H1 (cell line): ENCODE measurements at regions not wholly inside any gene's neighbourhood (a gene's known extent, or its start where the extent isn't known, plus 50 kb on each side); places are given as distances from the start of the nearest gene placed in this dataset.

Experiments used
- JUND ChIP-seq: IDR thresholded peaks from 2 replicates; pipeline ENCODE4 v1.6.1; 2011; ENCODE audit warnings: mild to moderate bottlenecking, improper control_type of control experiment, low read length
- TF ChIP-seq, protein P1 (sequence below): IDR thresholded peaks from 2 replicates; pipeline ENCODE4 v1.6.1; 2011; ENCODE audit warnings: low read depth, mild to moderate bottlenecking, low read length; ENCODE audit not compliant: insufficient read depth
- TF ChIP-seq, protein P2 (sequence below): IDR thresholded peaks from 2 replicates; pipeline ENCODE4 v1.6.1; 2012; ENCODE audit warnings: inconsistent platforms

DNA sequence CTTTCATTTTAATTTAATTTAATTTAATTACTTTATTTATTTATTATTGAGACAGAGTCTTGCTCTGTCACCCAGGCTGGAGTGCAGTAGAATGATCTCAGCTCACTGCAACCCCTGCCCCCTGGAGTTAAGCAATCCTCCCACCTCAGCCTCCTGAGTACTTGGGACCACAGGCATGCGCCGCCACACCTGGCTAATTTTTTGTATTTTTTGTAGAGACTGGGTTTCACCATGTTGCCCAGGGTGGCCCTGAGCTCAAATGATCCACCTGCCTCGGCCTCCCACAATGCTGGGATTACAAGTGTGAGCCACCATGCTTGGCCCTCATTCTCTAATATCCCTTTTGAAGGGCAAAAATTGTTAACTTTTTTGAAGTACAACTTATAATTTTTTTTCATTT lies 92.9 kb downstream of the XRCC2 start (continued):
- no peak for TF ChIP-seq JUND
- TF ChIP-seq, protein P1, sequence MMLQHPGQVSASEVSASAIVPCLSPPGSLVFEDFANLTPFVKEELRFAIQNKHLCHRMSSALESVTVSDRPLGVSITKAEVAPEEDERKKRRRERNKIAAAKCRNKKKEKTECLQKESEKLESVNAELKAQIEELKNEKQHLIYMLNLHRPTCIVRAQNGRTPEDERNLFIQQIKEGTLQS: no peak
- TF ChIP-seq, protein P2, sequence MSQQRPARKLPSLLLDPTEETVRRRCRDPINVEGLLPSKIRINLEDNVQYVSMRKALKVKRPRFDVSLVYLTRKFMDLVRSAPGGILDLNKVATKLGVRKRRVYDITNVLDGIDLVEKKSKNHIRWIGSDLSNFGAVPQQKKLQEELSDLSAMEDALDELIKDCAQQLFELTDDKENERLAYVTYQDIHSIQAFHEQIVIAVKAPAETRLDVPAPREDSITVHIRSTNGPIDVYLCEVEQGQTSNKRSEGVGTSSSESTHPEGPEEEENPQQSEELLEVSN: no peak
- TF ChIP-seq, all 59 proteins: peak for 0
